H1 (cell line): ENCODE measurements at regions not wholly inside any gene's neighbourhood (a gene's known extent, or its start where the extent isn't known, plus 50 kb on each side); places are given as distances from the start of the nearest gene placed in this dataset.

Experiments used
- EGR1 ChIP-seq: IDR thresholded peaks from 2 replicates; pipeline ENCODE4 v1.6.1; 2011; ENCODE audit warnings: low read depth, low read length, borderline replicate concordance
- EP300 ChIP-seq, 2 experiments: IDR thresholded peaks; 1 replicate in 1 of 2; 2 replicates in 1 of 2; pipeline ENCODE4 v1.6.1; 2011 to 2012; ENCODE audit warnings: low read depth in 2 of 2, low read length in 2 of 2, mild to moderate bottlenecking in 2 of 2, borderline replicate concordance in 1 of 2, inconsistent platforms in 1 of 2, moderate library complexity in 1 of 2
- EZH2 ChIP-seq: fragments of 200-600 bp; sonication (generic); IDR thresholded peaks from 2 replicates; pipeline ENCODE4 v1.7.1; 2012; ENCODE audit warnings: low read depth, mild to moderate bottlenecking, moderate library complexity, low read length, inconsistent platforms; ENCODE audit not compliant: severe bottlenecking
- JUND ChIP-seq: IDR thresholded peaks from 2 replicates; pipeline ENCODE4 v1.6.1; 2011; ENCODE audit warnings: mild to moderate bottlenecking, improper control_type of control experiment, low read length
- POLR2A ChIP-seq, 2 experiments: IDR thresholded peaks; 1 replicate in 1 of 2; 2 replicates in 1 of 2; pipeline ENCODE4 v1.6.1; 2011; ENCODE audit warnings: low read depth in 2 of 2, low read length in 2 of 2, mild to moderate bottlenecking in 2 of 2; ENCODE audit errors: control extremely low read depth in 1 of 2
- POLR2AphosphoS5 ChIP-seq: IDR thresholded peaks from 2 replicates; pipeline ENCODE4 v1.6.1; 2011; ENCODE audit warnings: low read depth, low read length
- RXRA ChIP-seq: IDR thresholded peaks from 2 replicates; pipeline ENCODE4 v1.6.1; 2011; ENCODE audit warnings: low read depth, mild to moderate bottlenecking, low read length, moderate library complexity; ENCODE audit not compliant: insufficient read depth
- TCF12 ChIP-seq: IDR thresholded peaks from 2 replicates; pipeline ENCODE4 v1.6.1; 2011; ENCODE audit warnings: low read depth, mild to moderate bottlenecking, low read length
- TF ChIP-seq, protein P1 (sequence below), 3 experiments: IDR thresholded peaks; 1 replicate in 2 of 3; 2 replicates in 1 of 3; pipeline versions ENCODE4 v1.5.1 to v1.6.1; 2011; ENCODE audit warnings: low read length in 3 of 3, mild to moderate bottlenecking in 3 of 3, inconsistent platforms in 2 of 3, low read depth in 1 of 3, moderate library complexity in 1 of 3; ENCODE audit not compliant: insufficient read depth in 1 of 3; ENCODE audit errors: control extremely low read depth in 1 of 3
- TF ChIP-seq, protein P2 (sequence below): IDR thresholded peaks from 2 replicates; pipeline ENCODE4 v1.6.1; 2012; ENCODE audit warnings: inconsistent platforms

DNA sequence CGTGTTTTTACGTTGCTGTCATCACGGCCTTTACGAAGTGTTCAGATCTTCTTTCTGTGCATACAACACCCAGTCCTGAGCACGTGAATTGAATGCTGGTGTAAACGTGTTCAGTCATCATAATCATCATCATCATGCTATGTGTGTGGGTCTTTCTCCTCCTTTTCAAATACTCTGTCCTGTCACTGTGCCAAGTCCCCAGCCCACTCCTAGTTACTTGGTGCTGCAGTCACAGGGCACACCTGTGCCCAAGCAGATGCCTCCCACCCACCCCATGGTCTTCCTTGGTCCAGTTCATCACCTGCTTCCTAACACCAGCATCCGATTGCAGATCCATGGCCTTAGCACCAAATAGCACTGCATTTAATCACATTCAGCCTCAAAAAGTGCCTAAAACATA, 78.6 kb upstream of the MGMT start:
- TF ChIP-seq, protein P1, sequence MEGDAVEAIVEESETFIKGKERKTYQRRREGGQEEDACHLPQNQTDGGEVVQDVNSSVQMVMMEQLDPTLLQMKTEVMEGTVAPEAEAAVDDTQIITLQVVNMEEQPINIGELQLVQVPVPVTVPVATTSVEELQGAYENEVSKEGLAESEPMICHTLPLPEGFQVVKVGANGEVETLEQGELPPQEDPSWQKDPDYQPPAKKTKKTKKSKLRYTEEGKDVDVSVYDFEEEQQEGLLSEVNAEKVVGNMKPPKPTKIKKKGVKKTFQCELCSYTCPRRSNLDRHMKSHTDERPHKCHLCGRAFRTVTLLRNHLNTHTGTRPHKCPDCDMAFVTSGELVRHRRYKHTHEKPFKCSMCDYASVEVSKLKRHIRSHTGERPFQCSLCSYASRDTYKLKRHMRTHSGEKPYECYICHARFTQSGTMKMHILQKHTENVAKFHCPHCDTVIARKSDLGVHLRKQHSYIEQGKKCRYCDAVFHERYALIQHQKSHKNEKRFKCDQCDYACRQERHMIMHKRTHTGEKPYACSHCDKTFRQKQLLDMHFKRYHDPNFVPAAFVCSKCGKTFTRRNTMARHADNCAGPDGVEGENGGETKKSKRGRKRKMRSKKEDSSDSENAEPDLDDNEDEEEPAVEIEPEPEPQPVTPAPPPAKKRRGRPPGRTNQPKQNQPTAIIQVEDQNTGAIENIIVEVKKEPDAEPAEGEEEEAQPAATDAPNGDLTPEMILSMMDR (IDR thresholded peaks at IDR 0.05; ENCODE audit: control extremely low read depth in 1 of 3, insufficient read depth in 1 of 3, low read depth in 1 of 3, low read length in 3 of 3): no peak
- no peak for TF ChIP-seq JUND
- TF ChIP-seq EGR1: no peak
- TF ChIP-seq EZH2: no peak
- no peak for TF ChIP-seq TCF12
- TF ChIP-seq RXRA: no peak
- no peak for TF ChIP-seq POLR2A (IDR thresholded peaks at IDR 0.05; ENCODE audit: control extremely low read depth in 1 of 2, low read depth in 2 of 2, low read length in 2 of 2)
- TF ChIP-seq POLR2AphosphoS5: no peak
- TF ChIP-seq, protein P2, sequence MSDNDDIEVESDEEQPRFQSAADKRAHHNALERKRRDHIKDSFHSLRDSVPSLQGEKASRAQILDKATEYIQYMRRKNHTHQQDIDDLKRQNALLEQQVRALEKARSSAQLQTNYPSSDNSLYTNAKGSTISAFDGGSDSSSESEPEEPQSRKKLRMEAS: no peak
- TF ChIP-seq EP300 (IDR thresholded peaks at IDR 0.05; ENCODE audit: borderline replicate concordance in 1 of 2, low read depth in 2 of 2, low read length in 2 of 2): no peak
